Right lobe of liver (tissue), 4 donors: ENCODE measurements at regions not wholly inside any gene's neighbourhood (a gene's known extent, or its start where the extent isn't known, plus 50 kb on each side); places are given as distances from the start of the nearest gene placed in this dataset.

Experiments
- CTCF ChIP-seq, 4 donors: fragments of 200-600 bp in 3 of 4; fragments of 450-650 bp in 1 of 4; IDR thresholded peaks; one replicate each; pipeline versions ENCODE4 v1.5.1 to v1.8.0; 2016 to 2022; ENCODE audit warnings: antibody characterized with exemption in 4 of 4, mild to moderate bottlenecking in 2 of 4
- POLR2A ChIP-seq: fragments of 450-650 bp; IDR thresholded peaks from one replicate; pipeline ENCODE4 v1.6.1; 2017; ENCODE audit warnings: antibody characterized with exemption, mild to moderate bottlenecking
- donor health status: DM: no; HTN: no; CAD: no.
- donor health status: DM: no; HTN: no; CAD: no.
- donor health status: DM: no; HTN: yes; CAD: no.

- TF ChIP-seq CTCF (IDR thresholded peaks at IDR 0.05) (no peak), POLR2A (no peak)
Observed at GRCh38 chr11:57900320-57900719, 123.4 kb upstream of the OR9Q1 start.
